Endodermal cell (in vitro differentiated cells): ENCODE measurements at regions not wholly inside any gene's neighbourhood (a gene's known extent, or its start where the extent isn't known, plus 50 kb on each side); places are given as distances from the start of the nearest gene placed in this dataset.

Source experiments
- DNase-seq: peaks from one replicate; pipeline ENCODE4 v3.0.0-alpha.2; 2017
- H3K27ac ChIP-seq: 2 replicates; pipeline ENCODE4 v1.5.1; 2013; ENCODE audit warnings: mild to moderate bottlenecking, low read depth, low read length, moderate library complexity
- H3K27me3 ChIP-seq: 2 replicates; pipeline ENCODE4 v1.6.1; 2013; ENCODE audit warnings: mild to moderate bottlenecking, low read length, moderate library complexity; ENCODE audit not compliant: insufficient read depth, control insufficient read depth, poor library complexity, severe bottlenecking
- H3K36me3 ChIP-seq: 2 replicates; pipeline ENCODE4 v1.7.0; 2013; ENCODE audit warnings: mild to moderate bottlenecking, low read length, moderate library complexity; ENCODE audit not compliant: control insufficient read depth, insufficient read depth
- H3K4me1 ChIP-seq: one replicate; pipeline ENCODE4 v1.7.0; 2013; ENCODE audit warnings: low read length; ENCODE audit not compliant: control insufficient read depth, insufficient read depth
- H3K4me3 ChIP-seq: 2 replicates; pipeline ENCODE4 v1.5.1; 2013; ENCODE audit warnings: mild to moderate bottlenecking, low read length, moderate library complexity
- H3K9ac ChIP-seq: 2 replicates; pipeline ENCODE4 v1.6.1; 2013; ENCODE audit warnings: mild to moderate bottlenecking, low read length, moderate library complexity; ENCODE audit not compliant: poor library complexity, severe bottlenecking; ENCODE audit errors: extremely low read depth
- H3K9me3 ChIP-seq: 2 replicates; pipeline ENCODE4 v1.6.1; 2013; ENCODE audit warnings: mild to moderate bottlenecking, low read length, moderate library complexity; ENCODE audit not compliant: control insufficient read depth
- H3K27ac Mint-ChIP-seq: 2 replicates; pipeline ENCODE4 v1.8.0; 2020; ENCODE audit warnings: mixed read lengths
- H3K27me3 Mint-ChIP-seq: 2 replicates; pipeline ENCODE4 v1.8.0; 2021; ENCODE audit warnings: mild to moderate bottlenecking, mixed read lengths; ENCODE audit not compliant: insufficient read depth
- H3K36me3 Mint-ChIP-seq: 2 replicates; pipeline ENCODE4 v1.8.0; 2020; ENCODE audit warnings: low read depth, mixed read lengths
- H3K4me1 Mint-ChIP-seq: 2 replicates; pipeline ENCODE4 v1.8.0; 2020; ENCODE audit warnings: mixed read lengths
- H3K4me3 Mint-ChIP-seq: 2 replicates; pipeline ENCODE4 v1.8.0; 2020; ENCODE audit warnings: mild to moderate bottlenecking, moderate library complexity, mixed read lengths
- H3K9me3 Mint-ChIP-seq: 2 replicates; pipeline ENCODE4 v1.8.0; 2020; ENCODE audit warnings: mild to moderate bottlenecking, mixed read lengths
- CTCF ChIP-seq: fragments of 200-600 bp; sonication (generic); conservative IDR thresholded peaks from 2 replicates; pipeline ENCODE4 v1.5.0; 2021; ENCODE audit warnings: antibody characterized with exemption, mild to moderate bottlenecking
- WGBS, 2 experiments: methylation state at CpG; one replicate each; pipeline versions ENCODE4 v1.1.5 to v1.1.7; 2013; ENCODE audit warnings: missing lambda C conversion rate in 2 of 2, mixed read lengths in 1 of 2; ENCODE audit not compliant: insufficient coverage in 1 of 2, insufficient read length in 1 of 2; 5-methylcytosine and 5-hydroxymethylcytosine counted together

DNA sequence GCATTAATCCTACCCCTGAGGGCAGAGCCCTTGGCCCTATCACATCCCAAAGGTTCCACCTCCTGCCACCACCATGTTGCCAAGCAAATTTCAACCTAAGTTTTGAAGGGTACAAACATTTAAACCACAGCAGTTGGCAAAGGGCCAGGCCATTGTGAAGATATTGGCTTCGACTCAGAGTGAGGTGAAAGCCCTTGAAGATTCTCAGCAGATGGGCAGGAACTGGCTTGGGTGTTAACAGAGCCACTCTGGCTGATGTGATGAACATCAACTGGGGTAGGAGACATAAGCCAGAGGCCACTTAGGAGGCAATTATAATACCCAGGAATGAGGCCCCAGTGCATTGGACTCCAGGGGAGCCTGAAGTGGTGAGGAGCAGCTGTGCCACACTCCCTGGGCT, 207.7 kb upstream of the KAZN start:
- Histone ChIP-seq H3K9ac (no peak overlapping the region), H3K36me3 (no peaks in the 10 kb centered on the region), H3K27me3 (peaks cover 14% of the 10 kb centered on the region), H3K4me1 (no peaks in the 10 kb centered on the region), H3K27ac (no peak overlapping the region), H3K4me3 (no peak overlapping the region), H3K9me3 (peaks cover 9% of the 10 kb centered on the region)
- Mint-ChIP-seq H3K27me3 (peaks cover 19% of the 10 kb centered on the region), H3K9me3 (peaks cover 28% of the 10 kb centered on the region), H3K36me3 (peaks cover 2% of the 10 kb centered on the region), H3K4me3 (no peak overlapping the region), H3K4me1 (no peaks in the 10 kb centered on the region), H3K27ac (no peak overlapping the region)
- DNase-seq, result no peak
- TF ChIP-seq CTCF, result no peak
- 75 to 80% methylated on average over 1 of the region's 1 CpG for WGBS, 2 experiments

- Mint-ChIP-seq H3K27ac (no peak overlapping the region), H3K4me3 (no peak overlapping the region), H3K27me3 (peaks cover 26% of the 10 kb centered on the region), H3K4me1 (no peaks in the 10 kb centered on the region), H3K36me3 (peaks cover 2% of the 10 kb centered on the region), H3K9me3 (peaks cover 24% of the 10 kb centered on the region)
- H3K4me1 ChIP-seq, result no peaks in the 10 kb centered on the region
- no peak overlapping the region for H3K9ac ChIP-seq
- H3K36me3 ChIP-seq, result no peaks in the 10 kb centered on the region
- no peak overlapping the region for H3K27ac ChIP-seq
- DNase-seq, result no peak
- 90 to 94% methylated on average over 9 to 12 of the region's 12 CpGs for WGBS, 2 experiments
- H3K4me3 ChIP-seq, result no peak overlapping the region
- TF ChIP-seq CTCF, result no peak
- H3K27me3 ChIP-seq, result peaks cover 14% of the 10 kb centered on the region
- peaks cover 9% of the 10 kb centered on the region for H3K9me3 ChIP-seq
These were observed 206.2 kb upstream of the KAZN start for GRCh38 chr1:14392161-14392858.

DNA sequence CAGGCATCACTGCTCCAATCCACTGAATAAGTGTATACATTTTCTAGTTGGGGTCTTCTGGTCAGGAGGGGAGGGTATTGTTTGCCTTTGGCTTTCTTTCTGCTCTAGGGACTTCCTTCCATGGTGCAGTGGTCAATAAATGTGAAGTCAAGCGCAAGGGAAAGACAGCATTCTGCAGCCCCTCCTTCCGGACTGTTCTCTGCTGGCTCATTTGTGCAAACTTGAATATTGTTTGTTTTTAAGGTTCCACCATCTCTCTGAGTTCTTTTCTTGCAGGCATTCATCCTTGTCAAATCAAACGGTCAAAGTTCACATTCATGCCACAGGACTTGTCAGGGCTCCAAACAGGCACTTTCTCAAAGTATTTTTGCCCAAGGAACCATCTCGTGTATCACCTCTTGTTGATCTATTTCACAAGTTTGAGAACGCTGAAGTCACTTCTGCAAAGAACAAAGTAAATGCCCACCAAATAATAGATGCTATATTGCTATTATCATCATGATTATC, 205.6 kb upstream of the KAZN start:
- H3K27ac Mint-ChIP-seq, result no peak overlapping the region
- H3K4me1 Mint-ChIP-seq, result no peaks in the 10 kb centered on the region
- Histone ChIP-seq H3K27me3 (peaks cover 14% of the 10 kb centered on the region), H3K4me3 (no peak overlapping the region), H3K27ac (no peak overlapping the region), H3K9ac (no peak overlapping the region), H3K36me3 (no peaks in the 10 kb centered on the region), H3K9me3 (peaks cover 9% of the 10 kb centered on the region), H3K4me1 (no peaks in the 10 kb centered on the region)
- peaks cover 27% of the 10 kb centered on the region for H3K27me3 Mint-ChIP-seq
- H3K4me3 Mint-ChIP-seq, result no peak overlapping the region
- H3K9me3 Mint-ChIP-seq, result peaks cover 22% of the 10 kb centered on the region
- DNase-seq, result no peak
- no peak for TF ChIP-seq CTCF
- 80 to 91% methylated on average over 2 to 5 of the region's 5 CpGs for WGBS, 2 experiments
- peaks cover 2% of the 10 kb centered on the region for H3K36me3 Mint-ChIP-seq
